Muscle layer of colon (tissue), 2 donors: ENCODE measurements at regions not wholly inside any gene's neighbourhood (a gene's known extent, or its start where the extent isn't known, plus 50 kb on each side); places are given as distances from the start of the nearest gene placed in this dataset.

Experiments used
- H3K27ac ChIP-seq: one replicate; pipeline ENCODE4 v1.7.0; 2013; ENCODE audit warnings: low read depth, mild to moderate bottlenecking, low read length, moderate library complexity
- H3K27me3 ChIP-seq, 2 donors: one replicate each; pipeline ENCODE4 v1.7.0; 2013; ENCODE audit warnings: low read length in 2 of 2, mild to moderate bottlenecking in 2 of 2; ENCODE audit not compliant: insufficient read depth in 2 of 2, control insufficient read depth in 1 of 2
- H3K36me3 ChIP-seq: one replicate; pipeline ENCODE4 v1.7.0; 2013; ENCODE audit warnings: mild to moderate bottlenecking, low read length; ENCODE audit not compliant: insufficient read depth
- H3K4me1 ChIP-seq: one replicate; pipeline ENCODE4 v1.7.0; 2013; ENCODE audit warnings: mild to moderate bottlenecking, low read length; ENCODE audit not compliant: insufficient read depth
- H3K4me3 ChIP-seq, 2 donors: one replicate each; pipeline ENCODE4 v1.7.0; 2013; ENCODE audit warnings: low read length in 2 of 2, low read depth in 1 of 2, mild to moderate bottlenecking in 1 of 2, moderate library complexity in 1 of 2
- H3K9ac ChIP-seq: one replicate; pipeline ENCODE4 v1.7.0; 2013; ENCODE audit warnings: low read length
- H3K9me3 ChIP-seq: one replicate; pipeline ENCODE4 v1.7.0; 2013; ENCODE audit warnings: mild to moderate bottlenecking, low read length
- donor health status: abdominal sarcoma.
- donor health status: Adenocarcinoma of cecum.

GRCh38 chr2:166609183-166609959 is 115.3 kb upstream of the SCN7A start:
- Histone ChIP-seq H3K27me3 (no peaks in the 10 kb centered on the region), H3K9ac (no peak overlapping the region), H3K27ac (no peak overlapping the region), H3K4me3 (no peak overlapping the region), H3K4me1 (no peaks in the 10 kb centered on the region), H3K9me3 (no peaks in the 10 kb centered on the region), H3K36me3 (no peaks in the 10 kb centered on the region)

- no peak overlapping the region for H3K9ac ChIP-seq
- no peaks in the 10 kb centered on the region for H3K4me1 ChIP-seq
- H3K27me3 ChIP-seq, result no peaks in the 10 kb centered on the region
- no peaks in the 10 kb centered on the region for H3K9me3 ChIP-seq
- no peak overlapping the region for H3K27ac ChIP-seq
- no peak overlapping the region for H3K4me3 ChIP-seq
- no peaks in the 10 kb centered on the region for H3K36me3 ChIP-seq
These were observed 113.8 kb upstream of the SCN7A start for GRCh38 chr2:166607880-166608279.

GRCh38 chr2:166593403-166593802 is 99.4 kb upstream of the SCN7A start:
- Histone ChIP-seq H3K9me3 (no peaks in the 10 kb centered on the region), H3K27ac (no peak overlapping the region), H3K9ac (no peak overlapping the region), H3K4me1 (no peaks in the 10 kb centered on the region), H3K27me3 (no peaks in the 10 kb centered on the region), H3K36me3 (no peaks in the 10 kb centered on the region), H3K4me3 (no peak overlapping the region)

GRCh38 chr2:166592750-166593149 is 98.7 kb upstream of the SCN7A start:
- Histone ChIP-seq H3K9ac (no peak overlapping the region), H3K27ac (no peak overlapping the region), H3K9me3 (no peaks in the 10 kb centered on the region), H3K27me3 (no peaks in the 10 kb centered on the region), H3K4me1 (no peaks in the 10 kb centered on the region), H3K36me3 (no peaks in the 10 kb centered on the region), H3K4me3 (no peak overlapping the region)

- no peak overlapping the region for H3K9ac ChIP-seq
- no peaks in the 10 kb centered on the region for H3K4me1 ChIP-seq
- no peaks in the 10 kb centered on the region for H3K9me3 ChIP-seq
- H3K27me3 ChIP-seq, result no peaks in the 10 kb centered on the region
- no peaks in the 10 kb centered on the region for H3K36me3 ChIP-seq
- H3K27ac ChIP-seq, result no peak overlapping the region
- H3K4me3 ChIP-seq, result no peak overlapping the region
These were observed 97.2 kb upstream of the SCN7A start for GRCh38 chr2:166591226-166591625.

GRCh38 chr2:166573391-166573790 is 79.3 kb upstream of the SCN7A start:
- Histone ChIP-seq H3K4me3 (no peak overlapping the region), H3K4me1 (no peaks in the 10 kb centered on the region), H3K9me3 (no peaks in the 10 kb centered on the region), H3K27ac (no peak overlapping the region), H3K27me3 (no peaks in the 10 kb centered on the region), H3K9ac (no peak overlapping the region), H3K36me3 (no peaks in the 10 kb centered on the region)

- H3K9ac ChIP-seq, result no peak overlapping the region
- H3K27ac ChIP-seq, result no peak overlapping the region
- no peaks in the 10 kb centered on the region for H3K36me3 ChIP-seq
- no peak overlapping the region for H3K4me3 ChIP-seq
- no peaks in the 10 kb centered on the region for H3K9me3 ChIP-seq
- H3K4me1 ChIP-seq, result no peaks in the 10 kb centered on the region
- no peaks in the 10 kb centered on the region for H3K27me3 ChIP-seq
These were observed 78.9 kb upstream of the SCN7A start for GRCh38 chr2:166572937-166573336.

- Histone ChIP-seq H3K27me3 (no peaks in the 10 kb centered on the region), H3K9ac (no peak overlapping the region), H3K36me3 (no peaks in the 10 kb centered on the region), H3K4me1 (no peaks in the 10 kb centered on the region), H3K27ac (no peak overlapping the region), H3K9me3 (no peaks in the 10 kb centered on the region), H3K4me3 (no peak overlapping the region)
These were observed 74.4 kb upstream of the SCN7A start for GRCh38 chr2:166568409-166568808.

GRCh38 chr2:166565501-166565900 is 71.5 kb upstream of the SCN7A start:
- no peak overlapping the region for H3K27ac ChIP-seq
- H3K27me3 ChIP-seq, result no peaks in the 10 kb centered on the region
- no peaks in the 10 kb centered on the region for H3K4me1 ChIP-seq
- no peaks in the 10 kb centered on the region for H3K9me3 ChIP-seq
- H3K4me3 ChIP-seq, result no peak overlapping the region
- H3K9ac ChIP-seq, result no peak overlapping the region
- no peaks in the 10 kb centered on the region for H3K36me3 ChIP-seq

GRCh38 chr2:166563894-166564293 is 69.8 kb upstream of the SCN7A start:
- no peak overlapping the region for H3K27ac ChIP-seq
- no peaks in the 10 kb centered on the region for H3K27me3 ChIP-seq
- H3K9me3 ChIP-seq, result no peaks in the 10 kb centered on the region
- H3K9ac ChIP-seq, result no peak overlapping the region
- H3K4me3 ChIP-seq, result no peak overlapping the region
- no peaks in the 10 kb centered on the region for H3K36me3 ChIP-seq
- no peaks in the 10 kb centered on the region for H3K4me1 ChIP-seq

- Histone ChIP-seq H3K4me1 (no peaks in the 10 kb centered on the region), H3K9ac (no peak overlapping the region), H3K36me3 (no peaks in the 10 kb centered on the region), H3K27me3 (no peaks in the 10 kb centered on the region), H3K4me3 (no peak overlapping the region), H3K9me3 (no peaks in the 10 kb centered on the region), H3K27ac (no peak overlapping the region)
These were observed 66.0 kb upstream of the SCN7A start for GRCh38 chr2:166560022-166560421.

- Histone ChIP-seq H3K9me3 (no peaks in the 10 kb centered on the region), H3K4me1 (no peaks in the 10 kb centered on the region), H3K4me3 (no peak overlapping the region), H3K36me3 (no peaks in the 10 kb centered on the region), H3K27ac (no peak overlapping the region), H3K9ac (no peak overlapping the region), H3K27me3 (no peaks in the 10 kb centered on the region)
These were observed 56.9 kb upstream of the SCN7A start for GRCh38 chr2:166550923-166551322.
